Peyer's patch (tissue), 4 donors: ENCODE measurements at regions not wholly inside any gene's neighbourhood (a gene's known extent, or its start where the extent isn't known, plus 50 kb on each side); places are given as distances from the start of the nearest gene placed in this dataset.
"Not testable (repeated sequence)": the region's sequence is repeated elsewhere in the genome, so short reads cannot be mapped to it uniquely, and the experiment has no call there.

Experiments used
- DNase-seq, 3 donors: peaks; one replicate each; pipeline ENCODE4 v3.0.0-alpha.2; 2017 to 2019
- H3K27ac ChIP-seq, 4 donors: fragments of 200-600 bp; sonication (generic); one replicate each; pipeline ENCODE4 v1.5.1; 2016 to 2019
- H3K27me3 ChIP-seq, 2 donors: fragments of 200-600 bp; sonication (generic); one replicate each; pipeline ENCODE4 v1.5.1; 2019
- H3K36me3 ChIP-seq, 3 donors: fragments of 200-600 bp; sonication (generic); one replicate each; pipeline ENCODE4 v1.5.1; 2016 to 2019
- H3K4me1 ChIP-seq, 4 donors: fragments of 200-600 bp; sonication (generic); one replicate each; pipeline ENCODE4 v1.5.1; 2016 to 2019
- H3K4me3 ChIP-seq, 4 donors: fragments of 200-600 bp; sonication (generic); 1 replicate in 3 of 4; 2 replicates in 1 of 4; pipeline ENCODE4 v1.5.1; 2016 to 2019; ENCODE audit warnings: mild to moderate bottlenecking in 1 of 4
- H3K9me3 ChIP-seq, 4 donors: fragments of 200-600 bp; sonication (generic); one replicate each; pipeline ENCODE4 v1.5.1; 2016 to 2019; ENCODE audit warnings: mild to moderate bottlenecking in 1 of 4
- POLR2A ChIP-seq, 2 donors: fragments of 450-650 bp; IDR thresholded peaks; one replicate each; pipeline ENCODE4 v1.5.1; 2017; ENCODE audit warnings: antibody characterized with exemption in 2 of 2, mild to moderate bottlenecking in 2 of 2, moderate library complexity in 2 of 2
- TF ChIP-seq, protein P1 (sequence below), 6 experiments: fragments of 450-650 bp in 4 of 6; fragments of 200-600 bp in 2 of 6; sonication (generic) in 1 of 6; IDR thresholded peaks; one replicate each; pipeline ENCODE4 v1.5.1; 2017 to 2019; ENCODE audit warnings: antibody characterized with exemption in 6 of 6, mild to moderate bottlenecking in 3 of 6, moderate library complexity in 1 of 6

DNA sequence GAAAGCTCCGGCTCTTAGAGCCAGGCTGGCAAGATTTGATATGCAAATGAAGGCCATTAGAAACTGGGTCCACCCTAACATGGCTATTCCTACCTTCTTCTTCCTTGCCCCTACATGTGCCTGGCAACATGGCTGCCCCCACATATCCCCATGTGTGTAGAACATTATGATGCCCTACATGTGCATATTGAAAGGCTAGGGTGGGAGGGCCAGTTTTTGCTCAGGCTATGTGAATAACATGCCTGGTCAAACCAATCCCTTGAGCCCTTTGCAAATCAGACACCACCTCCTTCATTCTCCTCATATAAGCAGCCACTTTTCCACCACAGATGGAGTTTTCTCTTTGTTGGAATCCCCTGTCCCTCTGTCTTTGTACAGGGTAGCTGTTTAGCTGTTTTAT is 303.4 kb downstream of the RPIA start:
- not testable (repeated sequence) for H3K36me3 ChIP-seq, H3K4me3 ChIP-seq, H3K4me1 ChIP-seq, H3K27me3 ChIP-seq, H3K27ac ChIP-seq, H3K9me3 ChIP-seq, DNase-seq

DNA sequence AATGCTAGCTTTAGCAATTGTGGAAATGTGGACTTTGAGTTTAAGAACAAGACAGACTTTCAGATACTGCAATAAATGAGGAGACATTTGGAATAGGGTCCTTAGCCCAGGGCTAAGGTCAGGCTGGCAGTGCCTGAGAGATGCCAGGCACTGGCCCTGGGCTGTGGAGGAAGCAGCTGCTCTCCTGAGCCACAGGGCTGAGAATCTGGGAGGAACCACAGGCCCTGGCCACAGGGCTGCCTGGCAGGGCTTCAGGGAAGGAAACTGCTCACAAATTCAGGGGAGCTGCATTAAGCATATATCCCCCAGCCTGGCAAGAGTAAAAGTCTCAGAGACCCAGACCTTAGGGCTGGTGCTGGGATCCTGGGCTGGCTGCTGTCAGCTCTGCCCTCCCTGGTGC is 305.1 kb downstream of the RPIA start:
- not testable (repeated sequence) for H3K9me3 ChIP-seq, DNase-seq

DNA sequence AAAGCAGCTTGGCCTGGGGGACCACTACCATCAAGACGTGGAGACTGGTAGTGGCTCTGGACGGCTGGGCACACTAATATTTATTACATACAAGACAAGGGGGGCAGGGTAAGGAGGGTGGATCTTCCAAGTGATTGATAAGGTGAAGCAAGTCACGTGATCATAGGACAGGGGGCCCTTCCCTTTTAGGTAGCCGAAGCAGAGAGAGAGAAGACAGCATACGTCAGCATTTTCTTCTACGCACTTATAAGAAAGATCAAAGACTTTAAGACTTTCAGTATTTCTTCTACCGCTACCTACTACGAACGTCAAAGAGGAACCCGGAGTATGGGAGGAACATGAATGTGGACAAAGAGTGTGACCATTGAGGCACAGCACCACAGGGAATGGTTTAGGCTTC is 307.9 kb downstream of the RPIA start:
- no peaks in the 10 kb centered on the region for H3K27me3 ChIP-seq
- no peak overlapping the region for H3K27ac ChIP-seq
- H3K4me3 ChIP-seq = no peak overlapping the region
- DNase-seq = no peak
- H3K9me3 ChIP-seq = no peaks in the 10 kb centered on the region
- H3K4me1 ChIP-seq = no peaks in the 10 kb centered on the region
- H3K36me3 ChIP-seq = no peaks in the 10 kb centered on the region
- TF ChIP-seq, protein P1, sequence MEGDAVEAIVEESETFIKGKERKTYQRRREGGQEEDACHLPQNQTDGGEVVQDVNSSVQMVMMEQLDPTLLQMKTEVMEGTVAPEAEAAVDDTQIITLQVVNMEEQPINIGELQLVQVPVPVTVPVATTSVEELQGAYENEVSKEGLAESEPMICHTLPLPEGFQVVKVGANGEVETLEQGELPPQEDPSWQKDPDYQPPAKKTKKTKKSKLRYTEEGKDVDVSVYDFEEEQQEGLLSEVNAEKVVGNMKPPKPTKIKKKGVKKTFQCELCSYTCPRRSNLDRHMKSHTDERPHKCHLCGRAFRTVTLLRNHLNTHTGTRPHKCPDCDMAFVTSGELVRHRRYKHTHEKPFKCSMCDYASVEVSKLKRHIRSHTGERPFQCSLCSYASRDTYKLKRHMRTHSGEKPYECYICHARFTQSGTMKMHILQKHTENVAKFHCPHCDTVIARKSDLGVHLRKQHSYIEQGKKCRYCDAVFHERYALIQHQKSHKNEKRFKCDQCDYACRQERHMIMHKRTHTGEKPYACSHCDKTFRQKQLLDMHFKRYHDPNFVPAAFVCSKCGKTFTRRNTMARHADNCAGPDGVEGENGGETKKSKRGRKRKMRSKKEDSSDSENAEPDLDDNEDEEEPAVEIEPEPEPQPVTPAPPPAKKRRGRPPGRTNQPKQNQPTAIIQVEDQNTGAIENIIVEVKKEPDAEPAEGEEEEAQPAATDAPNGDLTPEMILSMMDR (IDR thresholded peaks at IDR 0.05) = no peak
- no peak for TF ChIP-seq POLR2A (IDR thresholded peaks at IDR 0.05)

More for the DNA sequence above, 305.1 kb downstream of the RPIA start:
- H3K36me3 ChIP-seq, H3K27me3 ChIP-seq, H3K4me3 ChIP-seq, H3K4me1 ChIP-seq, H3K27ac ChIP-seq: not testable (repeated sequence)

DNA sequence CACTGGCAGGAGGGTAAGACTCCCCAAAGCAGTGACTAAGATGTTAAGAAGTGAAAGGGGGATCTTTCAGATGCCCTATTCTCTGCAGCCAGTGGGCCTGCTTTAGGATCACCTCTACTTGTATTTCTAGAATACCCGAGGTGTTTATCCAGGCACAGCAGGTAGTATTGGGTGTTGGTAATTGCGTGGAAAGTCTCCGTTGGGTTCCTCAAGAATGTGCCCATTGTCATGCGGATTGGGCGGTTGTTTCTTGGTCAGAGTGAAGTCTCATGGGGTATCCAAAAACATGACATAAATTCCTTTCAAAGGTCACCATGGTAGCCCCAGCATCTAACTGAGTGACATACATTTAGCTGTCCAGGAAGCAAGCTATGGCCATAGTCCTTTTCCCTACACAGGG is 308.8 kb downstream of the RPIA start:
- Histone ChIP-seq H3K9me3 (no peaks in the 10 kb centered on the region), H3K4me3 (no peak overlapping the region), H3K27ac (no peak overlapping the region), H3K36me3 (no peaks in the 10 kb centered on the region), H3K4me1 (no peaks in the 10 kb centered on the region), H3K27me3 (no peaks in the 10 kb centered on the region)
- no peak for TF ChIP-seq POLR2A (IDR thresholded peaks at IDR 0.05)
- TF ChIP-seq, protein P1 (IDR thresholded peaks at IDR 0.05) = no peak
- DNase-seq = no peak

DNA sequence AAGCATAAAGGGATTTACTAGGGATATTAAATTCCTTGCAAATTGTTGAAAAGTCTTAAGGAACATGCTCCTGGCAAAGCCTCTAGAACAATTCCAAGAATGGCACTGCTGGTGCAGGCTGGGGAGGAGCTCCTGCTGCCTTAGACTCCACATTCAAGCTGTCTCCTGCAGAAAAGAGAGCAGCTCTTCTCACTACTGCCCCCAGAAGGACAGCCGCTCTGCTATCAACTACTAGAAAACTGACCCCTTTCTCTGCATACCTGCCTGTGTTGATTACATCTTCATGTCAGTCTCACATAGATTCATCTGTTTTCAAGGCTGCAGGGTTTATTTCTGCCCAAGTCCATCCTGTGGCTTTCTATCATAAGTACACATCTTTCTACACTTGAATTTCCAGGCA is 312.8 kb downstream of the RPIA start:
- not testable (repeated sequence) for H3K4me3 ChIP-seq, H3K27ac ChIP-seq, H3K36me3 ChIP-seq, H3K9me3 ChIP-seq, H3K4me1 ChIP-seq, DNase-seq, H3K27me3 ChIP-seq

DNA sequence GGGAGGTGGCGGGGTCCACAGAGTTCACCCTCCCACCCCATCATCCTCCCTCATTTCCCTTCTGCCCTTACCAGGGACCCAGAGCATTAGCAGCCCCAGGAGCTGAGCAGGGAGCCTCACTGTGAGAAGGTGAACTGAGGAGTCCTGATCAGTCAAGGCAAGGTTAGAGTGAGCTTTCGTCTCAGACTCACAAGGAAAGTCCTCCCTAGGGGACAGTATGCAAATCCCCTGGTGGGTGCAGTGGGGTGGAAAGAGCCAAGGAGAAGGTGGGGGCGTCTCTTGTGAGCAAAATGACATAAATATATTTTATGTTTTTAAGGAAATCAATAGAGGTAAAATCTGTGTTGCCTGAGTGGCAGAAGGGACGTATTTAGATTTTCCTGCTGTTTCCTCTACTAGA is 329.1 kb downstream of the RPIA start:
- not testable (repeated sequence) for H3K4me3 ChIP-seq, H3K36me3 ChIP-seq, H3K27ac ChIP-seq, DNase-seq, H3K4me1 ChIP-seq, H3K9me3 ChIP-seq, H3K27me3 ChIP-seq

DNA sequence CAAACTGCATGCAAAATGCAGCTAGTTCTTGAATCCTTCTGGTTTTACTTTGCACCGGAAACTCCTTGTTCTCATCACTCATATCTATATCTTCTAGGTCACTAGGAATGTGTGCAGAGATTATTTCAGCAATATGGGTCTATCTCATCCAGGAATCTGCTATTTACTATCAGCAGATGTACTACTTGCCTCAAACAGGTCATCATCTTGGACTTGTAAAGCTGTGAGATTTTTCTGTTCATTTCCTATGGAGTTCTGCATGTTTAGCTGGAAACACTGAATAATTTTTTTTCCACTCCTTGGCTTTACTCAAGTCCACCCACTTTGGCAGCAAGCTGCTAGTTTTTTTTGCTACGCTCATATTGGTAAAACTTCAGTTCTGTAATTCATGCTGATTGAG is 334.8 kb downstream of the RPIA start:
- not testable (repeated sequence) for H3K4me1 ChIP-seq, H3K27me3 ChIP-seq, H3K36me3 ChIP-seq, H3K9me3 ChIP-seq, H3K27ac ChIP-seq, DNase-seq, H3K4me3 ChIP-seq

DNA sequence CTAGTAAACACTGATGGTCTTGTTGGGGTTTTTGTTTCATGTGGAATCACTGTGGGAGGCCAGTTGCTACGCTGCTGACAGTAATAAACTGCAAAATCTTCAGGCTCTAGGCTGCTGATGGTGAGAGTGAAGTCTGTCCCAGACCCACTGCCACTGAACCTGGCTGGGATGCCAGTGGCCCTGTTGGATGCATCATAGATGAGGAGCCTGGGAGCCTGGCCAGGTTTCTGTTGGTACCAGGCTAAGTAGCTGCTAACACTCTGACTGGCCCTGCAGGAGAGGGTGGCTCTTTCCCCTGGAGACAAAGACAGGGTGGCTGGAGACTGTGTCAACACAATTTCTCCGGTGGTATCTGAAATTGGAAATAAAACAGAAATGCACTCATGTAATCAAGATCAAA is 335.6 kb downstream of the RPIA start:
- H3K27me3 ChIP-seq, H3K9me3 ChIP-seq, H3K4me1 ChIP-seq, H3K27ac ChIP-seq, H3K4me3 ChIP-seq, H3K36me3 ChIP-seq, DNase-seq: not testable (repeated sequence)

DNA sequence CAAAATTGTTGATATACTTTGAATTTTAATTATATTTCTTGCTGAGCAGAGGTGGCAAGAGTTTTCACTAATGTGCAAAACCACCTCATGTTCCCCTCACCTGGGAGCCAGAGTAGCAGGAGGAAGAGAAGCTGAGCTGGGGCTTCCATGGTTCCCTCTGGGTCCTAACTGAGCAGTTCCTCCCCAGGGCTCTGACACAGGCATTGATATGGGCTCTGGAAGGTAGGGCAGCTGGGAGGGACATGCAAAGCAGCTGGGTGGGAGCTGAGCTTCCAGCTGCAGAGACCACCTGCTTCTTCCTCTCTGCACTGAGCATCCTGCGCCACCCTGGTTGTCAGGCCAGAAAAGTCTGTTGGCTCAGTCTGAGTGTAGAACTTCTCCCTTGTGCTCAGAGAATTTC is 336.1 kb downstream of the RPIA start:
- peak in 1 of 3 donors; percentile 17 for DNase-seq

DNA sequence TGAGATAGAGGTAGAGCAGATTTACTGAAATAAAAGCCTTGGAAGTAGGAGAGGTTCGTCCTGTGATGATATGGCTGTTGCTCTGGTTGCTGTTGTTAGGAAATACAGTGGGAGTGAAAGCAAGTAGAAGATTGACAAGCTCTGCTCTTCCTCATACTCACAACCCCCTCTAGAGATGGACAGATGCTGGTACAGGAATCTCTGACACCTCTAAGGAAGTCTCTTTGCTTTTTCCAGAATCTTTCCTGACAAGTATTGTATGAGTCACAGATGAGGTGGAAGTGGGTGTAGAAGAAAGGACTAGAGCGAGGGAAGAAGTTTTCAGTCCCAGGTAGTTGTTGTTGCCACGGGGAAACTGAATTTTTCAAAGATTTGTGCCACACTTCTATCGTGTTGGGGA is 337.8 kb downstream of the RPIA start:
- H3K4me1 ChIP-seq, H3K27ac ChIP-seq, H3K9me3 ChIP-seq, H3K36me3 ChIP-seq, H3K27me3 ChIP-seq, DNase-seq, H3K4me3 ChIP-seq: not testable (repeated sequence)

More for the DNA sequence above, 336.1 kb downstream of the RPIA start:
- H3K27ac ChIP-seq, H3K9me3 ChIP-seq, H3K27me3 ChIP-seq, H3K4me1 ChIP-seq, H3K36me3 ChIP-seq, H3K4me3 ChIP-seq: not testable (repeated sequence)
